Effector memory CD4-positive, alpha-beta T cell (primary cell): ENCODE measurements at regions not wholly inside any gene's neighbourhood (a gene's known extent, or its start where the extent isn't known, plus 50 kb on each side); places are given as distances from the start of the nearest gene placed in this dataset.

Experiments
- DNase-seq, 3 donors: peaks; one replicate each; pipeline ENCODE4 v3.0.0-alpha.2; 2020
- H3K27ac ChIP-seq: 2 replicates; pipeline ENCODE4 v1.7.0; 2013; ENCODE audit warnings: mild to moderate bottlenecking, low read length, moderate library complexity; ENCODE audit not compliant: insufficient read depth, poor library complexity, severe bottlenecking
- H3K27me3 ChIP-seq: replicated peaks from 2 replicates; pipeline ENCODE4 v1.7.0; 2013; ENCODE audit warnings: mild to moderate bottlenecking, low read length; ENCODE audit not compliant: insufficient read depth, control insufficient read depth, poor library complexity, severe bottlenecking
- H3K36me3 ChIP-seq: 2 replicates; pipeline ENCODE4 v1.7.0; 2013; ENCODE audit warnings: mild to moderate bottlenecking, low read length, moderate library complexity; ENCODE audit not compliant: control insufficient read depth, insufficient read depth
- H3K4me1 ChIP-seq: 2 replicates; pipeline ENCODE4 v1.7.0; 2013; ENCODE audit warnings: low read length, mild to moderate bottlenecking; ENCODE audit not compliant: control insufficient read depth, insufficient read depth, poor library complexity, severe bottlenecking
- H3K4me3 ChIP-seq: 2 replicates; pipeline ENCODE4 v1.7.0; 2013; ENCODE audit warnings: low read length, low read depth, mild to moderate bottlenecking; ENCODE audit not compliant: insufficient read depth, poor library complexity, severe bottlenecking
- H3K9me3 ChIP-seq: 2 replicates; pipeline ENCODE4 v1.7.0; 2013; ENCODE audit warnings: mild to moderate bottlenecking, low read length, moderate library complexity; ENCODE audit not compliant: control insufficient read depth

- no peak overlapping the region for H3K27ac ChIP-seq
- no peaks in the 10 kb centered on the region for H3K9me3 ChIP-seq
- no peaks in the 10 kb centered on the region for H3K36me3 ChIP-seq
- H3K4me3 ChIP-seq = no peak overlapping the region
- no peaks in the 10 kb centered on the region for H3K4me1 ChIP-seq
- no peaks in the 10 kb centered on the region for H3K27me3 ChIP-seq
- DNase-seq = no peak
Measured at GRCh38 chr4:66097218-66097617, 426.9 kb upstream of the EPHA5 start.

- H3K36me3 ChIP-seq = no peaks in the 10 kb centered on the region
- H3K27me3 ChIP-seq = no peaks in the 10 kb centered on the region
- H3K27ac ChIP-seq = no peak overlapping the region
- no peak for DNase-seq
- no peaks in the 10 kb centered on the region for H3K9me3 ChIP-seq
- no peak overlapping the region for H3K4me3 ChIP-seq
- H3K4me1 ChIP-seq = no peaks in the 10 kb centered on the region
Measured at GRCh38 chr4:66095065-66095464, 424.8 kb upstream of the EPHA5 start.

GRCh38 chr4:66094070-66094469 lies 423.8 kb upstream of the EPHA5 start:
- DNase-seq = no peak
- Histone ChIP-seq H3K4me1 (no peaks in the 10 kb centered on the region), H3K9me3 (no peaks in the 10 kb centered on the region), H3K27me3 (no peaks in the 10 kb centered on the region), H3K36me3 (no peaks in the 10 kb centered on the region), H3K4me3 (no peak overlapping the region), H3K27ac (no peak overlapping the region)

GRCh38 chr4:66091786-66092185 lies 421.5 kb upstream of the EPHA5 start:
- H3K36me3 ChIP-seq = no peaks in the 10 kb centered on the region
- H3K9me3 ChIP-seq = no peaks in the 10 kb centered on the region
- H3K27me3 ChIP-seq = no peaks in the 10 kb centered on the region
- no peak for DNase-seq
- no peak overlapping the region for H3K4me3 ChIP-seq
- H3K27ac ChIP-seq = no peak overlapping the region
- no peaks in the 10 kb centered on the region for H3K4me1 ChIP-seq

- no peak overlapping the region for H3K27ac ChIP-seq
- H3K36me3 ChIP-seq = no peaks in the 10 kb centered on the region
- no peak for DNase-seq
- no peaks in the 10 kb centered on the region for H3K4me1 ChIP-seq
- no peaks in the 10 kb centered on the region for H3K9me3 ChIP-seq
- H3K4me3 ChIP-seq = no peak overlapping the region
- no peaks in the 10 kb centered on the region for H3K27me3 ChIP-seq
Measured at GRCh38 chr4:66073961-66074360, 403.7 kb upstream of the EPHA5 start.

GRCh38 chr4:66071911-66072310 lies 401.6 kb upstream of the EPHA5 start:
- H3K36me3 ChIP-seq = no peaks in the 10 kb centered on the region
- no peak overlapping the region for H3K27ac ChIP-seq
- H3K9me3 ChIP-seq = no peaks in the 10 kb centered on the region
- no peaks in the 10 kb centered on the region for H3K4me1 ChIP-seq
- H3K4me3 ChIP-seq = no peak overlapping the region
- DNase-seq = no peak
- no peaks in the 10 kb centered on the region for H3K27me3 ChIP-seq

GRCh38 chr4:66062921-66063320 lies 392.6 kb upstream of the EPHA5 start:
- no peaks in the 10 kb centered on the region for H3K9me3 ChIP-seq
- no peak overlapping the region for H3K4me3 ChIP-seq
- no peaks in the 10 kb centered on the region for H3K4me1 ChIP-seq
- no peak overlapping the region for H3K27ac ChIP-seq
- H3K36me3 ChIP-seq = no peaks in the 10 kb centered on the region
- H3K27me3 ChIP-seq = no peaks in the 10 kb centered on the region
- no peak for DNase-seq

GRCh38 chr4:66062044-66062443 lies 391.8 kb upstream of the EPHA5 start:
- Histone ChIP-seq H3K4me3 (no peak overlapping the region), H3K9me3 (no peaks in the 10 kb centered on the region), H3K36me3 (no peaks in the 10 kb centered on the region), H3K27me3 (no peaks in the 10 kb centered on the region), H3K27ac (no peak overlapping the region), H3K4me1 (no peaks in the 10 kb centered on the region)
- DNase-seq = no peak

GRCh38 chr4:66059556-66059955 lies 389.3 kb upstream of the EPHA5 start:
- Histone ChIP-seq H3K36me3 (no peaks in the 10 kb centered on the region), H3K4me3 (no peak overlapping the region)

GRCh38 chr4:66059136-66059535 lies 388.8 kb upstream of the EPHA5 start:
- Histone ChIP-seq H3K9me3 (no peaks in the 10 kb centered on the region), H3K4me3 (no peak overlapping the region), H3K4me1 (no peaks in the 10 kb centered on the region), H3K36me3 (no peaks in the 10 kb centered on the region), H3K27me3 (no peaks in the 10 kb centered on the region), H3K27ac (no peak overlapping the region)
- DNase-seq = no peak

More at GRCh38 chr4:66059556-66059955, 389.3 kb upstream of the EPHA5 start:
- Histone ChIP-seq H3K9me3 (no peaks in the 10 kb centered on the region), H3K27ac (no peak overlapping the region), H3K27me3 (no peaks in the 10 kb centered on the region), H3K4me1 (no peaks in the 10 kb centered on the region)
- no peak for DNase-seq

- Histone ChIP-seq H3K27ac (no peak overlapping the region), H3K4me3 (no peak overlapping the region), H3K36me3 (no peaks in the 10 kb centered on the region), H3K9me3 (no peaks in the 10 kb centered on the region), H3K27me3 (no peaks in the 10 kb centered on the region), H3K4me1 (no peaks in the 10 kb centered on the region)
- no peak for DNase-seq
Measured at GRCh38 chr4:66055999-66056398, 385.7 kb upstream of the EPHA5 start.
